A673 (cell line): ENCODE measurements at regions not wholly inside any gene's neighbourhood (a gene's known extent, or its start where the extent isn't known, plus 50 kb on each side); places are given as distances from the start of the nearest gene placed in this dataset.

Source experiments
- BruUV-seq: library from RNA; stranded (reverse); fragments of 400-500 nt; replicated peaks from 2 replicates; lab custom pipeline; 2021; lab: Mats Ljungman, UMichigan
- CTCF ChIA-PET: fragments of 300-600 bp; sonication (Branson Sonifier 250); formaldehyde crosslinking; loops from one replicate; lab custom pipeline; 2022; ENCODE audit warnings: antibody characterized with exemption; lab: Charles Lee
- POLR2A ChIA-PET: fragments of 300-600 bp; sonication (Branson Sonifier 250); formaldehyde crosslinking; loops from one replicate; lab custom pipeline; 2022; ENCODE audit warnings: antibody characterized with exemption; ENCODE audit not compliant: low non-redundant PET; lab: Charles Lee
- DNase-seq: peaks from one replicate; pipeline ENCODE4 v3.0.0-alpha.2; 2015; ENCODE audit warnings: low spot score
- H3K27ac ChIP-seq: fragments of 200-600 bp; sonication (generic); 2 replicates; pipeline ENCODE4 v1.5.1; 2016; ENCODE audit warnings: mixed run types, low read depth, mild to moderate bottlenecking, mixed read lengths, antibody characterized with exemption, low read length; ENCODE audit not compliant: poor library complexity, severe bottlenecking
- H3K27me3 ChIP-seq: fragments of 200-600 bp; sonication (generic); replicated peaks from 2 replicates; pipeline ENCODE4 v1.6.1; 2017; ENCODE audit warnings: mixed run types, low read depth, mild to moderate bottlenecking, mixed read lengths, antibody characterized with exemption, low read length; ENCODE audit not compliant: insufficient read depth, poor library complexity
- H3K36me3 ChIP-seq: fragments of 200-600 bp; sonication (generic); 2 replicates; pipeline ENCODE4 v1.6.1; 2016; ENCODE audit warnings: mixed run types, mild to moderate bottlenecking, mixed read lengths, antibody characterized with exemption, low read length; ENCODE audit not compliant: insufficient read depth, poor library complexity, severe bottlenecking
- H3K4me1 ChIP-seq: fragments of 200-600 bp; sonication (generic); 2 replicates; pipeline ENCODE4 v1.6.1; 2017; ENCODE audit warnings: mixed run types, mild to moderate bottlenecking, mixed read lengths, antibody characterized with exemption, low read length; ENCODE audit not compliant: insufficient read depth, poor library complexity, severe bottlenecking
- H3K4me3 ChIP-seq: fragments of 200-600 bp; sonication (generic); 2 replicates; pipeline ENCODE4 v1.5.1; 2016; ENCODE audit warnings: low read depth, mixed run types, mild to moderate bottlenecking, mixed read lengths, low read length; ENCODE audit not compliant: poor library complexity, severe bottlenecking
- H3K9me3 ChIP-seq: fragments of 200-600 bp; sonication (generic); 2 replicates; pipeline ENCODE4 v1.6.1; 2016; ENCODE audit warnings: mixed run types, low read depth, mild to moderate bottlenecking, mixed read lengths, antibody characterized with exemption, low read length; ENCODE audit not compliant: poor library complexity, severe bottlenecking
- EZH2 ChIP-seq: fragments of 200-600 bp; sonication (generic); IDR thresholded peaks from 2 replicates; pipeline ENCODE4 v1.6.1; 2017; ENCODE audit warnings: borderline replicate concordance, low read depth, mild to moderate bottlenecking, mixed read lengths, antibody characterized with exemption, low read length; ENCODE audit not compliant: poor library complexity, severe bottlenecking
- intact Hi-C: fragments of 100-400 bp; cut with micrococcal nuclease; formaldehyde crosslinking; loops from one replicate; pipeline ENCODE4 v1.10.0; 2022; ENCODE audit not compliant: unreplicated experiment
- TF ChIP-seq, protein P1 (sequence below): fragments of 300-800, 200-600 bp; sonication (generic); conservative IDR thresholded peaks from 2 replicates; pipeline ENCODE4 v1.5.1; 2017; ENCODE audit warnings: low read depth, mild to moderate bottlenecking, antibody characterized with exemption, low read length, moderate library complexity, mixed read lengths

DNA sequence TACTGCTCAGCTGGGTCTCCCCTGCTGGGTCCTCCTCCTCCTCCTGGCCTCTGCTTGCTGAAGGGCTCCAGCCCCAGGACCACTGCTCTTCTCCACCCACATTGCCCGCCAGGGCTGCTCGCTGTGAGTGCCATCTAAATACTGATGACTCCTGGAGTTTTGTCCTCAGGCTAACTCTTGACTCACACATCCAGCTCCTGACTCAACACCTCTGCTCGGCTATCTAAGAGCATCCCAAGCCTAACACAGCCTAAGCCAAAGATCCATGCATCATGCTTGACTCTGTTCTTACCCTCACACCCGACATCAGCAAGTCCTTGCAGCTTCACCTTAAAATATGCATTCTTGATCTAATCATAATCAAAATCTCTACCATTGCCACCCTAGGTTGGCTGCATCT lies 260.2 kb downstream of the KLF13 start:
- H3K36me3 ChIP-seq = no peaks in the 10 kb centered on the region
- DNase-seq = no peak
- H3K4me1 ChIP-seq = peaks cover 3% of the 10 kb centered on the region
- POLR2A ChIA-PET = no interaction called here
- no peak overlapping the region for H3K27ac ChIP-seq
- CTCF ChIA-PET = no interaction called here
- intact Hi-C loops = no loop called here
- no TSS peak for BruUV-seq
- no peak overlapping the region for H3K4me3 ChIP-seq
- H3K27me3 ChIP-seq = no peaks in the 10 kb centered on the region
- H3K9me3 ChIP-seq = no peaks in the 10 kb centered on the region
- TF ChIP-seq EZH2 = no peak
- TF ChIP-seq, protein P1, sequence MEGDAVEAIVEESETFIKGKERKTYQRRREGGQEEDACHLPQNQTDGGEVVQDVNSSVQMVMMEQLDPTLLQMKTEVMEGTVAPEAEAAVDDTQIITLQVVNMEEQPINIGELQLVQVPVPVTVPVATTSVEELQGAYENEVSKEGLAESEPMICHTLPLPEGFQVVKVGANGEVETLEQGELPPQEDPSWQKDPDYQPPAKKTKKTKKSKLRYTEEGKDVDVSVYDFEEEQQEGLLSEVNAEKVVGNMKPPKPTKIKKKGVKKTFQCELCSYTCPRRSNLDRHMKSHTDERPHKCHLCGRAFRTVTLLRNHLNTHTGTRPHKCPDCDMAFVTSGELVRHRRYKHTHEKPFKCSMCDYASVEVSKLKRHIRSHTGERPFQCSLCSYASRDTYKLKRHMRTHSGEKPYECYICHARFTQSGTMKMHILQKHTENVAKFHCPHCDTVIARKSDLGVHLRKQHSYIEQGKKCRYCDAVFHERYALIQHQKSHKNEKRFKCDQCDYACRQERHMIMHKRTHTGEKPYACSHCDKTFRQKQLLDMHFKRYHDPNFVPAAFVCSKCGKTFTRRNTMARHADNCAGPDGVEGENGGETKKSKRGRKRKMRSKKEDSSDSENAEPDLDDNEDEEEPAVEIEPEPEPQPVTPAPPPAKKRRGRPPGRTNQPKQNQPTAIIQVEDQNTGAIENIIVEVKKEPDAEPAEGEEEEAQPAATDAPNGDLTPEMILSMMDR = no peak

- DNase-seq = no peak
- BruUV-seq = no TSS peak
- H3K4me3 ChIP-seq = no peak overlapping the region
- intact Hi-C loops = no loop called here
- CTCF ChIA-PET = no interaction called here
- H3K27ac ChIP-seq = no peak overlapping the region
- H3K27me3 ChIP-seq = no peaks in the 10 kb centered on the region
- H3K9me3 ChIP-seq = no peaks in the 10 kb centered on the region
- POLR2A ChIA-PET = no interaction called here
- no peak for TF ChIP-seq EZH2
- TF ChIP-seq, protein P1 = no peak
- no peaks in the 10 kb centered on the region for H3K36me3 ChIP-seq
- H3K4me1 ChIP-seq = peaks cover 3% of the 10 kb centered on the region
Measured at GRCh38 chr15:31587583-31587982, 260.9 kb downstream of the KLF13 start.

DNA sequence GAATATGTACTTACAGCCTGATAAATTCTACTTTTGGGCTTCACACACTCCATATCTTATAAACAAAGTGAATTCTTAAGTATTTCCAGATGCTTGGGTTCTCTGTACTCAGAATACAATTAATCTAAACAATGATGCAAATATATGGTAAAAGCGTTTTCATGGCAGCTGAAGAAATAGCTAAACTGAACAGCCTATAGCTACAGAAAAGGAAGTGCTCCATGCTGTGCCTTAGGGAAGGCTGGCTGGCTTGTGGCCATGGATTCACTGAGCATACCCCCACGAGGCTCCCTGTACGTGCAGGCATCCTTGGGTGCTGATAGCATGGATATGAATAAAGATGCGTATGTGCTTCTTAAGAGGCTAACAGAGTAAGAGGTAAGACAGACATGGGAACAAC lies 264.0 kb downstream of the KLF13 start:
- POLR2A ChIA-PET = no interaction called here

More for the DNA sequence above, 264.0 kb downstream of the KLF13 start:
- TF ChIP-seq, protein P1 = no peak
- no peak for TF ChIP-seq EZH2
- no peak overlapping the region for H3K27ac ChIP-seq
- intact Hi-C loops = no loop called here
- peak; percentile 65 for DNase-seq
- no peak overlapping the region for H3K4me3 ChIP-seq
- BruUV-seq = no TSS peak
- H3K36me3 ChIP-seq = no peaks in the 10 kb centered on the region
- H3K4me1 ChIP-seq = peaks cover 3% of the 10 kb centered on the region
- H3K9me3 ChIP-seq = no peaks in the 10 kb centered on the region
- CTCF ChIA-PET = no interaction called here
- H3K27me3 ChIP-seq = no peaks in the 10 kb centered on the region
